IPS DF 6.9 (cell line): ENCODE measurements at regions not wholly inside any gene's neighbourhood (a gene's known extent, or its start where the extent isn't known, plus 50 kb on each side); places are given as distances from the start of the nearest gene placed in this dataset.

Source experiments
- DNase-seq: peaks from one replicate; pipeline ENCODE4 v3.0.0-alpha.2; 2013; ENCODE audit warnings: low read depth, low spot score
- H3K27ac ChIP-seq: one replicate; pipeline ENCODE4 v1.5.1; 2013; ENCODE audit warnings: low read length, control low read depth
- H3K27me3 ChIP-seq: 2 replicates; pipeline ENCODE4 v1.6.1; 2013; ENCODE audit warnings: mild to moderate bottlenecking, low read length; ENCODE audit not compliant: control insufficient read depth, insufficient read depth
- H3K36me3 ChIP-seq: 2 replicates; pipeline ENCODE4 v1.6.1; 2013; ENCODE audit warnings: low read length; ENCODE audit not compliant: control insufficient read depth, insufficient read depth
- H3K4me1 ChIP-seq: 2 replicates; pipeline ENCODE4 v1.6.1; 2013; ENCODE audit warnings: low read length; ENCODE audit not compliant: control insufficient read depth, insufficient read depth
- H3K4me3 ChIP-seq: 2 replicates; pipeline ENCODE4 v1.5.1; 2013; ENCODE audit warnings: mild to moderate bottlenecking, low read length
- H3K9me3 ChIP-seq: 2 replicates; pipeline ENCODE4 v1.6.1; 2013; ENCODE audit warnings: low read length, inconsistent platforms; ENCODE audit not compliant: control insufficient read depth, insufficient read depth
- WGBS: extraction: QIAGEN DNeasy Blood & Tissue Kit; methylation state at CpG from one replicate; pipeline ENCODE4 v1.1.7; 2013; ENCODE audit warnings: mixed read lengths, missing lambda C conversion rate; ENCODE audit not compliant: insufficient read length, insufficient coverage; 5-methylcytosine and 5-hydroxymethylcytosine counted together

- Histone ChIP-seq H3K9me3 (no peaks in the 10 kb centered on the region), H3K4me3 (no peak overlapping the region), H3K27ac (no peak overlapping the region), H3K4me1 (no peaks in the 10 kb centered on the region), H3K27me3 (no peaks in the 10 kb centered on the region), H3K36me3 (no peaks in the 10 kb centered on the region)
- no peak for DNase-seq
- no CpG with 5 or more reads among the region's 5 CpGs for WGBS
Measured at GRCh38 chr14:45743884-45744283, 490.9 kb upstream of the MIS18BP1 start.

GRCh38 chr14:45742187-45742586, 489.2 kb upstream of the MIS18BP1 start:
- no peaks in the 10 kb centered on the region for H3K27me3 ChIP-seq
- no peak overlapping the region for H3K4me3 ChIP-seq
- H3K27ac ChIP-seq: no peak overlapping the region
- no peaks in the 10 kb centered on the region for H3K36me3 ChIP-seq
- no peak for DNase-seq
- H3K4me1 ChIP-seq: no peaks in the 10 kb centered on the region
- no peaks in the 10 kb centered on the region for H3K9me3 ChIP-seq

GRCh38 chr14:45728434-45729225, 475.6 kb upstream of the MIS18BP1 start:
- H3K27me3 ChIP-seq: no peaks in the 10 kb centered on the region
- H3K4me1 ChIP-seq: no peaks in the 10 kb centered on the region
- H3K9me3 ChIP-seq: no peaks in the 10 kb centered on the region
- no peak overlapping the region for H3K27ac ChIP-seq
- no peak overlapping the region for H3K4me3 ChIP-seq
- no peak for DNase-seq
- no peaks in the 10 kb centered on the region for H3K36me3 ChIP-seq
- no CpG with 5 or more reads among the region's 3 CpGs for WGBS

GRCh38 chr14:45727133-45727532, 474.1 kb upstream of the MIS18BP1 start:
- WGBS: no CpG with 5 or more reads among the region's 1 CpG
- no peak overlapping the region for H3K27ac ChIP-seq
- H3K9me3 ChIP-seq: no peaks in the 10 kb centered on the region
- H3K4me1 ChIP-seq: no peaks in the 10 kb centered on the region
- no peak for DNase-seq
- H3K4me3 ChIP-seq: no peak overlapping the region
- H3K27me3 ChIP-seq: no peaks in the 10 kb centered on the region
- H3K36me3 ChIP-seq: no peaks in the 10 kb centered on the region

- H3K27me3 ChIP-seq: no peaks in the 10 kb centered on the region
- DNase-seq: no peak
- no peaks in the 10 kb centered on the region for H3K9me3 ChIP-seq
- no peaks in the 10 kb centered on the region for H3K4me1 ChIP-seq
- H3K27ac ChIP-seq: no peak overlapping the region
- H3K36me3 ChIP-seq: no peaks in the 10 kb centered on the region
- H3K4me3 ChIP-seq: no peak overlapping the region
Measured at GRCh38 chr14:45721472-45721871, 468.5 kb upstream of the MIS18BP1 start.

GRCh38 chr14:45716572-45716971, 463.6 kb upstream of the MIS18BP1 start:
- WGBS: no CpG with 5 or more reads among the region's 9 CpGs
- no peaks in the 10 kb centered on the region for H3K36me3 ChIP-seq

GRCh38 chr14:45715946-45716345, 462.9 kb upstream of the MIS18BP1 start:
- no peaks in the 10 kb centered on the region for H3K27me3 ChIP-seq
- no peak for DNase-seq
- H3K4me3 ChIP-seq: no peak overlapping the region
- no peaks in the 10 kb centered on the region for H3K4me1 ChIP-seq
- H3K27ac ChIP-seq: no peak overlapping the region
- H3K9me3 ChIP-seq: no peaks in the 10 kb centered on the region
- H3K36me3 ChIP-seq: no peaks in the 10 kb centered on the region
- WGBS: no CpG with 5 or more reads among the region's 1 CpG

More at GRCh38 chr14:45716572-45716971, 463.6 kb upstream of the MIS18BP1 start:
- Histone ChIP-seq H3K4me3 (no peak overlapping the region), H3K4me1 (no peaks in the 10 kb centered on the region), H3K27me3 (no peaks in the 10 kb centered on the region), H3K27ac (no peak overlapping the region), H3K9me3 (no peaks in the 10 kb centered on the region)
- DNase-seq: no peak

- Histone ChIP-seq H3K4me3 (no peak overlapping the region), H3K27me3 (no peaks in the 10 kb centered on the region), H3K27ac (no peak overlapping the region), H3K9me3 (no peaks in the 10 kb centered on the region), H3K36me3 (no peaks in the 10 kb centered on the region), H3K4me1 (no peaks in the 10 kb centered on the region)
- no peak for DNase-seq
- WGBS: no CpG with 5 or more reads among the region's 4 CpGs
Measured at GRCh38 chr14:45709541-45709940, 456.5 kb upstream of the MIS18BP1 start.

GRCh38 chr14:45705940-45706534, 453.0 kb upstream of the MIS18BP1 start:
- Histone ChIP-seq H3K27ac (no peak overlapping the region), H3K36me3 (no peaks in the 10 kb centered on the region), H3K4me1 (no peaks in the 10 kb centered on the region), H3K4me3 (no peak overlapping the region), H3K9me3 (no peaks in the 10 kb centered on the region), H3K27me3 (no peaks in the 10 kb centered on the region)
- no peak for DNase-seq
- no CpG with 5 or more reads among the region's 7 CpGs for WGBS

- H3K27ac ChIP-seq: no peak overlapping the region
- no peaks in the 10 kb centered on the region for H3K27me3 ChIP-seq
- no peak for DNase-seq
- no peaks in the 10 kb centered on the region for H3K9me3 ChIP-seq
- no peak overlapping the region for H3K4me3 ChIP-seq
- no peaks in the 10 kb centered on the region for H3K36me3 ChIP-seq
- no CpG with 5 or more reads among the region's 5 CpGs for WGBS
- no peaks in the 10 kb centered on the region for H3K4me1 ChIP-seq
Measured at GRCh38 chr14:45699471-45699870, 446.5 kb upstream of the MIS18BP1 start.
